Activated naive CD4-positive, alpha-beta T cell treated with anti-CD3 and anti-CD28 coated beads for 36 hours (primary cell): ENCODE measurements at regions not wholly inside any gene's neighbourhood (a gene's known extent, or its start where the extent isn't known, plus 50 kb on each side); places are given as distances from the start of the nearest gene placed in this dataset.
"Not testable (repeated sequence)": the region's sequence is repeated elsewhere in the genome, so short reads cannot be mapped to it uniquely, and the experiment has no call there.

Experiments used
- CTCF ChIA-PET: fragments of 350-600 bp; sonication (Branson Sonifier 250); formaldehyde crosslinking; loops from one replicate; lab custom pipeline; 2021; ENCODE audit warnings: antibody characterized with exemption; lab: Charles Lee
- DNase-seq: peaks from one replicate; pipeline ENCODE4 v3.0.0-alpha.2; 2020
- H3K27ac Mint-ChIP-seq: one replicate; pipeline ENCODE4 v1.8.0; 2021; ENCODE audit warnings: mild to moderate bottlenecking, mixed read lengths
- H3K27me3 Mint-ChIP-seq: one replicate; pipeline ENCODE4 v1.8.0; 2021; ENCODE audit warnings: low read depth, mixed read lengths
- H3K36me3 Mint-ChIP-seq: one replicate; pipeline ENCODE4 v1.8.0; 2021; ENCODE audit warnings: low read depth, mixed read lengths
- H3K4me1 Mint-ChIP-seq: one replicate; pipeline ENCODE4 v1.8.0; 2021; ENCODE audit warnings: low read depth, mixed read lengths
- H3K4me3 Mint-ChIP-seq: one replicate; pipeline ENCODE4 v1.8.0; 2021; ENCODE audit warnings: mild to moderate bottlenecking, moderate library complexity, mixed read lengths
- H3K9me3 Mint-ChIP-seq: one replicate; pipeline ENCODE4 v1.8.0; 2021; ENCODE audit warnings: mixed read lengths
- intact Hi-C: fragments of 100-400 bp; cut with micrococcal nuclease; formaldehyde crosslinking; loops from one replicate; pipeline ENCODE4 v1.15.1; 2023

DNA sequence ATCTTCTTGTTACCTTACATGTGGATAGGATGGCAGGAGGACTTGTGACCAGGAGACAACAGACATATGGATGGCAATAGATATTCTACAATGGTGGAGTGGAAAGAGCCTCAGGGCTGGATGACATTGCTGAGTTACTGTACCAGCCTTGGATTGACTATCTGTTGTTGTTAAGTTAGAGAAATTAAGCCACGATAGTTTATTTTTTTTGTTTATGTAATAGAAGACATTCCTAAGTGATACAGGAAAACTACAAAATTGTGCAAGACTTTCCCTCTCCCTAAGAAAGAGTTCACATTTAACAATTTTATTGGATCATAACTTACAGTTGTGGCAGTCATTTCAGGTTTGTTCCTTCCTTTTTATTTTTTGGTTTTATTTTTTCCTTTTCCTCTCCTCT lies 230.7 kb upstream of the CACNA2D1 start:
- intact Hi-C loops, result no loop called here
- H3K36me3 Mint-ChIP-seq, result no peaks in the 10 kb centered on the region
- CTCF ChIA-PET, result no interaction called here
- no peak overlapping the region for H3K4me3 Mint-ChIP-seq
- peaks cover 16% of the 10 kb centered on the region for H3K4me1 Mint-ChIP-seq
- H3K27ac Mint-ChIP-seq, result no peak overlapping the region
- no peaks in the 10 kb centered on the region for H3K27me3 Mint-ChIP-seq
- no peak for DNase-seq
- H3K9me3 Mint-ChIP-seq, result peaks cover 2% of the 10 kb centered on the region

DNA sequence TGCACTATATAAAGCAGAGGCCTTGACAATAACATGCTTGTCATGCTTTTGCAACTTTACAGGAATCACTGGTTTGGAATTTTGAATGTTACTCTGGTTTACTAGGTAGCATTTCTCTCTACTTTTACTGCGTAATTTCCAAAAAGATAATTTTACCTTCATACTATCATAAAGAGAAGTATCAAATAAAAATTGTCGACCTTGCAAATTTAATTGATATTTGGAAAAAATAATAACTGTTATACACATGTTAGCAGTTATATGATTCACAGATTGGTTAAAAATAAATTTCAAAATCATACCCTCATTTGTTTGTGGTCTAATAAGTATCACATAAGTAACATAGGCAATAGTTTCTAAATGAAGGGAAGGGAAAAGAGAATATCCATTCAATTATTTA lies 228.5 kb upstream of the CACNA2D1 start:
- intact Hi-C loops, result no loop called here
- DNase-seq, result no peak
- Mint-ChIP-seq H3K27ac (no peak overlapping the region), H3K27me3 (no peaks in the 10 kb centered on the region), H3K4me1 (peaks cover 4% of the 10 kb centered on the region), H3K4me3 (no peak overlapping the region), H3K36me3 (no peaks in the 10 kb centered on the region), H3K9me3 (peaks cover under 1% of the 10 kb centered on the region)
- CTCF ChIA-PET, result no interaction called here

DNA sequence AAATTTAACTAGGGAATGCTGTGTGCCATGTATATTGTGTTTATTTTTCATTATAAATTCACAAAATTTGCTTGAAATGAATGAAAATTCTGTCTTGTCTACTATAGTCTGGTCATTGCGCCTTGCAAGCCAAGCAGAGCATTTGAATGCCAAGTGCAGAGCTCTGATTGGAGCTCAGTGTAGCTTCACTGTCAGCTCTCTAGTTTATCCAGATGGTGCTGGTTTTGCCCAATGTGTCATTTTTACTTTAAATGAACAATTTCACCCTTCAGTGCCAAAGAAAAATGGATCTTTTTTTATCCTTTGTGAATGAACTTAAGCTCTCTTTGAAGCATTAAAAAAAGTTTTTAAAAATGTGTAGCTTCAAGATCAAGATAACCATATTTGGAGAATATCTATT lies 225.6 kb upstream of the CACNA2D1 start:
- CTCF ChIA-PET, result interaction anchor here (1.2 kb wide), 1 partner anchor 21 kb away, joined by 3 read pairs; no protein-coding TSS in a partner anchor

DNA sequence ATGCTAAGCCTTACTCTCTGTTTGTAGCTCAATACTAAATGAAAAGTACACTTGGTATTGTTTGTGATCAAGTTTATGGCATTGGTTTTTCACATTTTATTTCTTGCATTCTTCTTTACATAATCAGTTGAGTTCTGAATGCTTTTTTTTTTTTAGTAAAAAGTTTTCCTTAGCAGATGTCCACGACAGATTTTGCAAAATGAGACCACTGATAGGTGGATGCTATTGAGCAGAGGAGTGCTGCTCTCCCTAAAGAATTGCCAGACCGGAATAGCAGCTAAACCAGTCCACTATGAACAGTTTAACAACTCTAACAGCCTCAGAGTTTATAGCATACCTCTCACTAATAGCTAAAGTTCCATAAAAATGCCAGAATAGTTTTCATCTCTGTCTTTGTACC lies 225.1 kb upstream of the CACNA2D1 start:
- H3K27me3 Mint-ChIP-seq, result no peaks in the 10 kb centered on the region
- H3K36me3 Mint-ChIP-seq, result no peaks in the 10 kb centered on the region
- no peak overlapping the region for H3K4me3 Mint-ChIP-seq
- intact Hi-C loops, result no loop called here
- no peak overlapping the region for H3K27ac Mint-ChIP-seq
- DNase-seq, result no peak
- no peaks in the 10 kb centered on the region for H3K9me3 Mint-ChIP-seq
- CTCF ChIA-PET, result no interaction called here
- H3K4me1 Mint-ChIP-seq, result no peaks in the 10 kb centered on the region

More for the DNA sequence above, 225.6 kb upstream of the CACNA2D1 start:
- Mint-ChIP-seq H3K27me3 (no peaks in the 10 kb centered on the region), H3K4me1 (no peaks in the 10 kb centered on the region), H3K27ac (no peak overlapping the region), H3K9me3 (no peaks in the 10 kb centered on the region), H3K36me3 (no peaks in the 10 kb centered on the region), H3K4me3 (no peak overlapping the region)
- DNase-seq, result no peak
- intact Hi-C loops, result no loop called here

DNA sequence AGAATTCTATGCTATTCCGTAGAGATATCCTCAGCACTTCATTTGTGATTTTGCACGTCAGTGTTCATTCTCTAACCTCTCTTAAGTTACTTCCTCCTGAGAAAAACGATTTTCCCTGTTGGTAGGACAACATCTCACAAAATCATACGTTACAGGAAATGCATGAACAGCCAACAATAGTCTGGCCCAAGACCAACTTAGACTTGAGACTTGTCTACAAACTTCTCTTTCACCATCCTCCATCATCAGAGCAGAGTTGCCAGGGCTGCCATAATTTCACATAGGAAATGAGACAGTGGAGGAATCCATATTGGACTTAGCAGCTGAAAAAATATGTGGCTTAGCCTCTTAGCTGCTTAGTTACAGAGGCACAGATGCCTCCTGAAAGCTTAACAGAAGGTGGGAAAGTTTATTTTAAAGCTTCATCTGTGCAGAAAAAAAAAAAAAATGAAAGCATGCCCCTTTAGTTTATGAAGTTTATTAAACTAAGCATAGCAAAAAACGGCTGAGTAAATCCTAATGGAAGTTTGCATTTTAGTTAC lies 222.5 kb upstream of the CACNA2D1 start:
- no peak for DNase-seq
- Mint-ChIP-seq H3K4me1 (no peaks in the 10 kb centered on the region), H3K9me3 (no peaks in the 10 kb centered on the region), H3K4me3 (no peak overlapping the region), H3K36me3 (no peaks in the 10 kb centered on the region), H3K27me3 (no peaks in the 10 kb centered on the region), H3K27ac (no peak overlapping the region)
- CTCF ChIA-PET, result interaction anchor here (0.6 kb wide), 1 partner anchor 62 kb away, joined by 3 read pairs; no protein-coding TSS in a partner anchor
- intact Hi-C loops, result no loop called here

DNA sequence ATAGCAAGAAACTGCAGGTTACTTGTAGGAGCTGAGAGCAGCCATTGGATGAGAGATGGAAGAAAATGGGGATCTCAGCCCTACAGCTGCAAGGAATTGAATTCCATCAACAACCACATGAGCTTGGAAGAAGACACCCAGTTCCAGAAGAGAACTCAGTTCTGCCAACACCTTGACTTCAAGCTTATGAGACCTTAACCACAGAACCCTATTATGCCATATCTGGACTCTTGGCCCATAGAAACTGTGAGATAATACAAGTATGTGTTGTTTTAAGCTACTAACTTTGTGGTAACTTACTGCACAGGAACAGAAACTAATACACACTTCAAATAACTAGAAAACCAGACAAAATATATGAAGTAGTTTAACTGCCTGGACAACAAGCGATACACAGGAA lies 212.4 kb upstream of the CACNA2D1 start:
- CTCF ChIA-PET, result no interaction called here
- Mint-ChIP-seq H3K4me3 (no peak overlapping the region), H3K4me1 (no peaks in the 10 kb centered on the region), H3K9me3 (peaks cover 10% of the 10 kb centered on the region), H3K27me3 (no peaks in the 10 kb centered on the region), H3K36me3 (peaks cover 3% of the 10 kb centered on the region), H3K27ac (no peak overlapping the region)
- DNase-seq, result no peak
- intact Hi-C loops, result no loop called here

DNA sequence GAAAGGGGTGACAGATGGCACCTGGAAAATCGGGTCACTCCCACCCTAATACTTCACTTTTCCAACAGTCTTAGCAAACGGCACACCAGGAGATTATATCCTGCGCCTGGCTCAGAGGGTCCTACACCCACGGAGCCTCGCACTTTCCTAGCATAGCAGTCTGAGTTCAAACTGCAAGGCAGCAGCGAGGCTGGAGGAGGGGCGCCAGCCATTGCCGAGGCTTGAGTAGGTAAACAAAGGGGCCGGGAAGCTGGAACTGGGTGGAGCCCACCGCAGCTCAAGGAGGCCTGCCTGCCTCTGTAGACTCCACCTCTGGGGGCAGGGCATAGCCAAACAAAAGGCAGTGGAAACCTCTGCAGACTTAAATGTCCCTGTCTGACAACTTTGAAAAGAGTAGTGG lies 206.5 kb upstream of the CACNA2D1 start:
- DNase-seq, H3K27me3 Mint-ChIP-seq, intact Hi-C loops, H3K27ac Mint-ChIP-seq, H3K4me1 Mint-ChIP-seq, CTCF ChIA-PET, H3K4me3 Mint-ChIP-seq, H3K36me3 Mint-ChIP-seq, H3K9me3 Mint-ChIP-seq: not testable (repeated sequence)

DNA sequence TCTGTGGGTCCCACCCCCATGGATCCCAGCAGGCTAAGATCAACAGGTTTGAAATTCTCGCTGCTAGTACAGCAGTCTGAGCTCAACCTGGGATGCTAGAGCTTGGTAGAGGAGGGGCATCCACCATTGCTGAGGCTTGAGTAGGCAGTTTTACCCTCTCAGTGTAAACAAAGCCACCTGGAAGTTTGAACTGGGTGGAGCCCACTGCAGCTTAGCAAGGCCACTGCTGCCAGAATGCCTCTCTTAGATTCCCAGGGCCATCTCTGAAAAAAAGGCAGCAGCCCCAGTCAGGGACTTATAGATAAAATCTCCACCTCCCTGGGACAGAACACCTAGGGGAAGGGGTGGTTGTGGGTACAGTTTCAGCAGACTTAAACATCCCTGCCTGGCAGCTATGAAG lies 190.0 kb upstream of the CACNA2D1 start:
- H3K36me3 Mint-ChIP-seq, result no peaks in the 10 kb centered on the region
- H3K4me1 Mint-ChIP-seq, result no peaks in the 10 kb centered on the region
- H3K4me3 Mint-ChIP-seq, result no peak overlapping the region
- DNase-seq, result no peak
- H3K9me3 Mint-ChIP-seq, result no peaks in the 10 kb centered on the region
- no peaks in the 10 kb centered on the region for H3K27me3 Mint-ChIP-seq
- CTCF ChIA-PET, result no interaction called here
- no peak overlapping the region for H3K27ac Mint-ChIP-seq
- intact Hi-C loops, result no loop called here

DNA sequence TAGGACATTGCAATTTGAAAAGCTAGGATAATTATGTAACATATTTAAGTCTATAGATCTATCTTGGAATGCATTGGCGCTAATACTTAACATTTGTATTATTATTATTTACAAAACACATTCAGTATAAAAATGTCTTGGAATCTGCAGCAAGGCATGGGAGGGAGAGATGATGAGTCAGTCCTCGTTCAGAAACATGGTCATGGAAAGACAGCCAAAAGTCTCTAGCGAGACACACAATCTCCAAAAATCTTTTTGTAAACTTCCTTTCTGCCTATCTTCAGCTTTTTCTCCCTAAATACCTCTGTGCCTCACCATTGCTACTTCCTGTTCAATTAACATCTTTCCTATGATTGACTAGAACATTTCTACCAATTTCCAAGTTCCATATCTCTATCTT lies 188.4 kb upstream of the CACNA2D1 start:
- no peak overlapping the region for H3K4me3 Mint-ChIP-seq
- intact Hi-C loops, result no loop called here
- H3K9me3 Mint-ChIP-seq, result no peaks in the 10 kb centered on the region
- no peak overlapping the region for H3K27ac Mint-ChIP-seq
- no peaks in the 10 kb centered on the region for H3K36me3 Mint-ChIP-seq
- DNase-seq, result no peak
- CTCF ChIA-PET, result no interaction called here
- no peaks in the 10 kb centered on the region for H3K27me3 Mint-ChIP-seq
- no peaks in the 10 kb centered on the region for H3K4me1 Mint-ChIP-seq

DNA sequence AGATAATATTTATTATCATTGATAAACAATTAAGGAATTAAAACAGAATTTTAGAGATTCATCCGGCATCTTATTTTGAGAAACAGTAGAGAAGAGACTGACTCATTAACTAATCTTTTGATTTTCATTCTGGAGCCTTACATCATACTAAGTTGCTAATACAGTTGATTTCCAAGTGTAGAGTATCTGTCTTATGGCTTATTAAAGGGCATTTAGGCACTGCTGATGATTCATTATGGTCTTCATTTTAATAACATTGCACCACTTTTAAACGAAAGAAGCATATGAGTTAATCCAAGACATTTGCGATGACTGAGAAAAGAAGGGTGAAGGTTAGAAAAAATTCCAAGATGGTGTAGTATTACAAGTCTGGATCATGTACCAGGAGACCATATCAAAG lies 186.0 kb upstream of the CACNA2D1 start:
- H3K36me3 Mint-ChIP-seq, result no peaks in the 10 kb centered on the region
- no peak for DNase-seq
- no peaks in the 10 kb centered on the region for H3K4me1 Mint-ChIP-seq
- H3K4me3 Mint-ChIP-seq, result no peak overlapping the region
- H3K9me3 Mint-ChIP-seq, result no peaks in the 10 kb centered on the region
- H3K27ac Mint-ChIP-seq, result no peak overlapping the region
- CTCF ChIA-PET, result no interaction called here
- intact Hi-C loops, result no loop called here
- no peaks in the 10 kb centered on the region for H3K27me3 Mint-ChIP-seq

DNA sequence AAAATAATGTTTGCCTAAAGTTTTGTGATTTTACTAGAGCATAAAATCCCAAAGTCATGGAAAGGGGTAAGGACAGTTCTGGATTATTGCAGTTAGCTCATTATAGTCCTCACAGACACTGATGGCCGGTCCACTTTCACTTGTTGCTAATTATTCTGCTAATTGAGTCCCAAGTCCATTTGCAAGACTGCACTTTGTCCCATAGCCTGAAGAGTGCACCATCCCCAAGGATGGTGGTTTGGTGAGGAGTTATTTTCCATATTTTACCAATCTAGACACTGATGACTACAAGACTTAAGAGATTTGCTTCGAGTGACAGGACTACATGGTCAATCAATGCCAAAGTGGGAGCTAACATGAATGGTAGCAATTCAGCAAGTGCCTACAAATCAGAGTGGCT lies 181.8 kb upstream of the CACNA2D1 start:
- no peak overlapping the region for H3K4me3 Mint-ChIP-seq
- intact Hi-C loops, result no loop called here
- CTCF ChIA-PET, result interaction anchor here (0.5 kb wide), 1 partner anchor 19 kb away, joined by 3 read pairs; no protein-coding TSS in a partner anchor
- no peaks in the 10 kb centered on the region for H3K27me3 Mint-ChIP-seq
- no peak overlapping the region for H3K27ac Mint-ChIP-seq
- DNase-seq, result no peak
- H3K4me1 Mint-ChIP-seq, result no peaks in the 10 kb centered on the region
- H3K36me3 Mint-ChIP-seq, result no peaks in the 10 kb centered on the region
- peaks cover 2% of the 10 kb centered on the region for H3K9me3 Mint-ChIP-seq

DNA sequence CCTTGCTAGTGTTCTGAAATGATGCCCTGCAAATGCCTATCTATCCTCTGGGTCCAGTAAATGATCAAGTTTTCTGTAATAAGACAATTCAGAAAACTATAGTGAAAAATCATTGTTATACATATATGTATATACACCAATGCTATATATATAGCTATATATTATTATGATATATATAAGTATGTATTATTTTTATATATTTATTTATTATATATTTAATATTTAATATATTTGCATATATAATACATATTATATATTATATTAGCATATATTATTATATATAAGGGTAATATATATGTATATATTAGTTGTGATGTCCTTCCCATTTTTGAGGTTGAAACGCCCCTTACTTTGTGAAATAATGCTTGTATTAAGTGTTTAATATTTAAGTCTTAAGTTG lies 181.4 kb upstream of the CACNA2D1 start:
- no peaks in the 10 kb centered on the region for H3K27me3 Mint-ChIP-seq
- no peak overlapping the region for H3K27ac Mint-ChIP-seq
- peaks cover 2% of the 10 kb centered on the region for H3K9me3 Mint-ChIP-seq
- no peaks in the 10 kb centered on the region for H3K4me1 Mint-ChIP-seq
- intact Hi-C loops, result no loop called here
- CTCF ChIA-PET, result interaction anchor here (0.5 to 1.1 kb wide), 2 partner anchors 19 to 143 kb away, joined by 3 read pairs; no protein-coding TSS in a partner anchor
- H3K36me3 Mint-ChIP-seq, result no peaks in the 10 kb centered on the region
- no peak for DNase-seq
- no peak overlapping the region for H3K4me3 Mint-ChIP-seq

DNA sequence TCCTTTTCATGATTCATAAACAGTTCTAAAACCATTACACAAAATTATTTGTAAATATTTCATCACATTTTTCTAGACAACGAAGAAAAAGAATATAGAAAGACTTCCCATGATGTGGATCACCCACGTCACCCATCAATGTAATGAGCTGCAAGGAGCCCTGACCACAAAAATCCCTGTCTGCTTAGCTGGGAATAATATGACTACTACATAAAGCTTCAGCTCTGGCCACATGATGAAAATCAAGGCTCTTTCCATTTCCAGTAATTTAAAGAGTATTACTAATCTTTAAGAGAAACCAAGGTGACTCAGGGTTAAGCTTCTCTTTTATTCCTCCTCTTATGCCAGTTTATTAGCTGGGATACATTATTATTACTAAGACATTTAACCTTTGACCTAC lies 180.8 kb upstream of the CACNA2D1 start:
- Mint-ChIP-seq H3K36me3 (no peaks in the 10 kb centered on the region), H3K27me3 (no peaks in the 10 kb centered on the region), H3K9me3 (peaks cover 2% of the 10 kb centered on the region), H3K4me3 (no peak overlapping the region), H3K27ac (no peak overlapping the region), H3K4me1 (no peaks in the 10 kb centered on the region)
- intact Hi-C loops, result no loop called here
- CTCF ChIA-PET, result interaction anchor here (1.1 kb wide), 1 partner anchor 142 kb away, joined by 3 read pairs; no protein-coding TSS in a partner anchor
- DNase-seq, result no peak
